Upper lobe of right lung (tissue), 1 donor: ENCODE measurements at regions not wholly inside any gene's neighbourhood (a gene's known extent, or its start where the extent isn't known, plus 50 kb on each side); places are given as distances from the start of the nearest gene placed in this dataset.
A peak's percentile ranks its signal among the peaks of the same experiment; 100 is the strongest.
"Not testable (repeated sequence)": the region's sequence is repeated elsewhere in the genome, so short reads cannot be mapped to it uniquely, and the experiment has no call there.

Source experiments
- ATAC-seq: fragments of 200-7000 bp; cut with Tn5 transposase; one replicate; pipeline ENCODE4 v1.9.1; 2020; ENCODE audit warnings: mild to moderate bottlenecking, moderate library complexity
- DNase-seq: peaks from one replicate; pipeline ENCODE4 v3.0.0-alpha.2; 2020
- H3K27ac ChIP-seq: fragments of 200-600 bp; one replicate; pipeline ENCODE4 v1.8.0; 2022
- H3K27me3 ChIP-seq: fragments of 200-600 bp; one replicate; pipeline ENCODE4 v1.8.0; 2022; ENCODE audit warnings: mild to moderate bottlenecking
- H3K36me3 ChIP-seq: fragments of 200-600 bp; one replicate; pipeline ENCODE4 v1.8.0; 2022
- H3K4me1 ChIP-seq: fragments of 200-600 bp; one replicate; pipeline ENCODE4 v1.8.0; 2022
- H3K4me3 ChIP-seq: fragments of 200-600 bp; one replicate; pipeline ENCODE4 v1.8.0; 2022; ENCODE audit warnings: mild to moderate bottlenecking
- H3K9me3 ChIP-seq: fragments of 200-600 bp; one replicate; pipeline ENCODE4 v1.8.0; 2022
- intact Hi-C: fragments of 100-400 bp; cut with DNase I; formaldehyde crosslinking; loops from one replicate; pipeline ENCODE4 v1.11.0; 2022
- TF ChIP-seq, protein P1 (sequence below): fragments of 200-600 bp; IDR thresholded peaks from one replicate; pipeline ENCODE4 v1.8.0; 2022; ENCODE audit warnings: antibody characterized with exemption
- donor health status: DM: no; HTN: yes; CAD: no; lungs with severe emphysema.

DNA sequence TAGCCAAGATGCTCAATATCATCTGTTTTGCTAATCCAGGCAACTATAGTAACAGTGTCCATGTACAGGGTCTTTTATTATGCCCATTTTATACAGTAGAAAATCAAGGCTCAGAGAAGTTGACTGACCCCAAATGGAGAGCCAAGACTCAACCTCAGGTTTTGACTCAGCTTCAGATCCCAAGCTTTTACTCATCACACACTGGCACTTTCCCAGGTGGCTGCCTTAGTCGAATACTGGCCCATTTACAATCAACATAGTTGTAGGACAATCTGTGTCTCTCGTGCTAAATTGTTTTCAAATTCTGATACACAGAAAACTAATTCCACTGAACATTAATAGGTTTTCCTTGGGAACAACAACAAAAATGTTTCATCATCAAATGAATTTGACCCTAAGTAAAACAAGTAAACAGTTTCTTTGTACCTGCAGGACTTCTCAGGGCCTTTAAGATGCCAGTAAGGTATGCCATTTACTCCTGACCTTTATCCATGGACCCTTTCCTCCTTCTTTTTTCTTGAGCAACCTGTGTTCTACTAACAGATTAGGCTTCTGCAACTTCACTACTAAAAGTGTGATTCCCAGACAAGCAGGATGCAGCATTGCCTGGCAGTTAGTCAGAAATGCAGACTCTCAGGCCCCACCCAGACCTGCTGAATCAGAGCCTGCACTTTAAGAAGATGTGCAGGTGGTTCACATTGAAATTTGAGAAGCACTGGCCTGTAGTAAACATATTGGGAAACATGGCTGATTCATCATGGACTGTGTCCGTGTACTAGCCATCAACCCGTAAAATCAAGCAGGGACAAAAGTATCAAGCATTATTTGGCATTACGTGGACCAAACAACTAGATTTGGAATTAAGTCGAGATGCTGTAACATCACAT is 128.8 kb downstream of the RRAGC start:
- peaks cover 17% of the 10 kb centered on the region for H3K27me3 ChIP-seq

DNA sequence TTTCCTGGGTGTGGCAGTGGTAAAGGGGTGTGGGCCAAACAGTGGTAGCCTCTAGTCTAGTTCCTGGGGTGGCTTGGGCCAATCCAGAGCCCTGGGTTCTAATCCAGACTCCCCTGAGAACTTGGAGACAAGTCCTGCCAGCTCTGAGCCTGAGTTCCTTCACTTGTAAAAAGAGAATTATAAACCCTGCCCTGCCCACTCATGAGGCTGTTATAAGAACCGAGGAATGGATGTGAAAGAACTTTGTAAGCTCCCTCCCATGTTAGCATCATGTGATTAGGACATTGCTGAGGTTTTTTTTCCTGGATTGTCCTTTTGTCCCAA is 131.0 kb downstream of the RRAGC start:
- Histone ChIP-seq H3K4me1 (peaks cover 4% of the 10 kb centered on the region), H3K27ac (no peak overlapping the region), H3K4me3 (no peak overlapping the region), H3K9me3 (no peaks in the 10 kb centered on the region), H3K27me3 (peaks cover 8% of the 10 kb centered on the region), H3K36me3 (no peaks in the 10 kb centered on the region)
- no peak for DNase-seq
- intact Hi-C loops, result no loop called here
- no peak for ATAC-seq
- TF ChIP-seq, protein P1, sequence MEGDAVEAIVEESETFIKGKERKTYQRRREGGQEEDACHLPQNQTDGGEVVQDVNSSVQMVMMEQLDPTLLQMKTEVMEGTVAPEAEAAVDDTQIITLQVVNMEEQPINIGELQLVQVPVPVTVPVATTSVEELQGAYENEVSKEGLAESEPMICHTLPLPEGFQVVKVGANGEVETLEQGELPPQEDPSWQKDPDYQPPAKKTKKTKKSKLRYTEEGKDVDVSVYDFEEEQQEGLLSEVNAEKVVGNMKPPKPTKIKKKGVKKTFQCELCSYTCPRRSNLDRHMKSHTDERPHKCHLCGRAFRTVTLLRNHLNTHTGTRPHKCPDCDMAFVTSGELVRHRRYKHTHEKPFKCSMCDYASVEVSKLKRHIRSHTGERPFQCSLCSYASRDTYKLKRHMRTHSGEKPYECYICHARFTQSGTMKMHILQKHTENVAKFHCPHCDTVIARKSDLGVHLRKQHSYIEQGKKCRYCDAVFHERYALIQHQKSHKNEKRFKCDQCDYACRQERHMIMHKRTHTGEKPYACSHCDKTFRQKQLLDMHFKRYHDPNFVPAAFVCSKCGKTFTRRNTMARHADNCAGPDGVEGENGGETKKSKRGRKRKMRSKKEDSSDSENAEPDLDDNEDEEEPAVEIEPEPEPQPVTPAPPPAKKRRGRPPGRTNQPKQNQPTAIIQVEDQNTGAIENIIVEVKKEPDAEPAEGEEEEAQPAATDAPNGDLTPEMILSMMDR, result no peak

More for the DNA sequence above, 128.8 kb downstream of the RRAGC start:
- no peaks in the 10 kb centered on the region for H3K9me3 ChIP-seq
- DNase-seq, result no peak
- H3K4me1 ChIP-seq, result peaks cover 4% of the 10 kb centered on the region
- no peaks in the 10 kb centered on the region for H3K36me3 ChIP-seq
- ATAC-seq, result no peak
- H3K4me3 ChIP-seq, result no peak overlapping the region
- TF ChIP-seq, protein P1, result no peak
- intact Hi-C loops, result no loop called here
- no peak overlapping the region for H3K27ac ChIP-seq

DNA sequence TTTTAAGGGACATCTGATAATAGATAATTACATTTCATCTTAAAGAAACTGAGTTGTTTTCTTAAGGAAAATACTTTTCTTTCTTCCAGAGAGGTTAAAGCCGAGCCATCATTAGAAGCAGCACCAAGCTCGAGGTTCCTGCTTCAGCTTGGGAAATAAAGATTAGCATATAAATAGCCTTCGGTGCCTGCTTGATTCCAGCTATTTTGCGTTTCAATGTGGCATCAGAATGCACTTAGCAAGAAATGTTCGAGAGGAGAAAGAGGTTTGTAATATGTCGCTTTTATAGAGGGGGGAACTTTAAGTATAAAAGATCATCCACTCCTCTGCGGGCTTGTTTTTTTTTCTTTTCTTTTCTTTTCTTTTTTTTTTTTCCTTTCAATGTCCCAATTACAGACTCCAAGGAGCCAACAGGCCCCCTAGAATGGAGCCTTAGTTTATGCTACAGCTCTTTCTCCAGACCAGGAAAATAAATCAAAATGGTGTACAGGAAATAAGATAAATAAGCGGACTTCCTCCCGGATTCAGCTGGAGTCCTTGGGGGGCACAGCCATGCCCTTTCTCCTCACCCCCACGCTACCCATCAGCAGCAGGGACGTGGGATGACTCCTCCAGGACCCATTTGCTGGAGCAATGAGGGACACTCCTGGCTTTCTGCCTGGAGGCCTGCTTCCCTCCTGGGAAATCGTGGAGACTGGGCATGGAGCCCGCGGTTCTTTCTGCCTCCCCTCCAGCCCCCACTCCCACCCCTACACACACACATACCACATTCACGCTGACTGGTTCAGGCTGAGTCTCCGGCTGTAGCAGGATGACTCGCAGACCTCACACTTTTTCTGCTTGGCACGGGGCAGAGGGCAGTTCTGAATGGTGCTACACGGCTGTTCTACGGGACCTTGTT is 131.6 kb downstream of the RRAGC start:
- Histone ChIP-seq H3K27me3 (peaks cover 13% of the 10 kb centered on the region), H3K27ac (no peak overlapping the region), H3K4me1 (peaks cover 4% of the 10 kb centered on the region), H3K9me3 (no peaks in the 10 kb centered on the region), H3K36me3 (no peaks in the 10 kb centered on the region), H3K4me3 (no peak overlapping the region)
- DNase-seq (no peak), ATAC-seq (peak; percentile 60)
- intact Hi-C loops, result no loop called here
- TF ChIP-seq, protein P1, result no peak

DNA sequence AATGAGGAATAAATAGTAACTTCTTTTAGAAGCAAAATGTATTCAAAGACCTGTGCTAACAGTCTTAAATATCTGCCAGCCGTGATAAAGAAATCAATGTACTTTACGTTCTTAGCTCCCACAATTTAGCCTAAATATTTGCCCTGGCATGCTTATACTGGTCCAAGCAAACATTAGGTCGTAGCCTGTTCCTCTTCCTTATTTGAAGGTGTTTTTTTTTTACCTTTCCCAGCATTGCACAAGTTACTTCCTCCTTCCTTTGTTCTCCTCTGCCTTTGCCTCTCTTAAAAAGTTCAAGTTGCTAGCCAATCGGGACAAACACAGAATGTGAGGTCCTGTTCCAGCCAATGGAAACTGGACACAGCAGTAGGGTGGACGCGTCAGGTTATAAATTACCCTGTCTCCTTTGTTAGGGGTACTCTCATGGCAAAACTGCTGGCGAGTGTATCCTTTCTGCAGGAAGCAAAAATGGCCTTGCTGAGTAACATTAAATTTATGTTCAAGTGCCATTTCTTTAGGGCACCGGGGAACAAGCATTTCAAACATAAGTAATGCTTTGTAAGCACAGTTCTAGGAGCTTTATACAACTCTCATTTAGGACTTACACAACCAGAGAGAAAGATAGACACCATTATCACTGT is 134.1 kb downstream of the RRAGC start:
- ATAC-seq, H3K36me3 ChIP-seq, H3K27ac ChIP-seq, H3K9me3 ChIP-seq, H3K4me1 ChIP-seq, H3K27me3 ChIP-seq, H3K4me3 ChIP-seq, intact Hi-C loops, DNase-seq: not testable (repeated sequence)

DNA sequence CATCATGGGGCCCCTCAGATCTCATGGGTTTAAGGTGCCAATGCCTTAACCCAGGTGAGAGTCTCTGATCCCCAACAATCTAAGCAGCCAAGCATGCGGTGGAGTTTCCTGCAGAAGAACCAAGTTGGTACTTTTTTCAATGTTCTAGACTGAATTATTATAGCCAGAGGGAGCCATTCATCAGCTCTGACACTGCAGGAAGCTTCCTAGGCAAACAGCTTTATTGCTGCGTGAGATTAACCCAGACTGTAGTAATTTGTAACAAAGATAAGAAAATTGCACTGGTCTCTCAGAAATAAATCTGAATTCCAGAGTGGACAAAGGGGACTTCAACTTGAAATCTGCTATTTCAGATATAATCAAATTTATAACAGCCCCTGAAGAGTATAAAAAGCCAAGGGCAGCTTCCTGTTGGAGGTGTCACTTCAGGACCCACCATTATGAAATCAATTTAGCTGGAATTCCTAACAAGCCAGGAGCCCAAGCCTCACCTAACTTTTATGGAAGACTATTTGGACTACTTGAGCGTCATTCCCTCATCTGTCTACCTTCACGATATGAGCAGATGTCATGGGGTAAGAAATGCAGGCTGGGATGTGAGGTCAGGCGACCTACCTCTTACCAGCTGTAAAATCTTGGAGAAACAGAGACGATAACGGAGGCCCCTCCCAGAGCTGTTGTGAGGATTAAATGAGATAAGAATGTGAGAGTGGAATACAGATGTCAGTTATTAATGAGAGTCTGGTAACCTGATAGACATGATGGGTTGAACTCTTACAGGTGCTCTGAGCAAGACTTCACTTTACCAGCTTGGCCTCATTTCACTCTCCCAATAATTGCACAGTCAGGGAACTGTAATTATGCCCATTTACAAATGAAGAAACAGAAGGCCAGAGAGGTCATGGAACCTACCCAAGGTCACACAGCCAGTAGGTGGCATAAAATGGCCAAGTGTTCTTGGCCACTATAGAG is 135.1 kb downstream of the RRAGC start:
- peaks cover 6% of the 10 kb centered on the region for H3K27me3 ChIP-seq
- intact Hi-C loops, result no loop called here
- no peak overlapping the region for H3K4me3 ChIP-seq
- peaks cover 4% of the 10 kb centered on the region for H3K4me1 ChIP-seq
- H3K9me3 ChIP-seq, result no peaks in the 10 kb centered on the region
- no peak for DNase-seq
- ATAC-seq, result no peak
- H3K36me3 ChIP-seq, result no peaks in the 10 kb centered on the region
- H3K27ac ChIP-seq, result no peak overlapping the region
- TF ChIP-seq, protein P1, result no peak
